GM04503 (cell line): ENCODE measurements at regions not wholly inside any gene's neighbourhood (a gene's known extent, or its start where the extent isn't known, plus 50 kb on each side); places are given as distances from the start of the nearest gene placed in this dataset.
"Not testable (repeated sequence)": the region's sequence is repeated elsewhere in the genome, so short reads cannot be mapped to it uniquely, and the experiment has no call there.

Experiments used
- DNase-seq: peaks from one replicate; pipeline ENCODE4 v3.0.0-alpha.2; 2012; ENCODE audit warnings: low read depth

GRCh38 chr4:111268769-111269414, 646.0 kb upstream of the PITX2 start:
- DNase-seq = peak; percentile 27

- no peak for DNase-seq
Observed at GRCh38 chr4:111269439-111269838, 646.6 kb upstream of the PITX2 start.

GRCh38 chr4:111274060-111274459, 651.2 kb upstream of the PITX2 start:
- no peak for DNase-seq

- no peak for DNase-seq
Observed at GRCh38 chr4:111274486-111274885, 651.6 kb upstream of the PITX2 start.

- DNase-seq = no peak
Observed at GRCh38 chr4:111281219-111281618, 658.3 kb upstream of the PITX2 start.

- no peak for DNase-seq
Observed at GRCh38 chr4:111282035-111282434, 659.2 kb upstream of the PITX2 start.

- no peak for DNase-seq
Observed at GRCh38 chr4:111283066-111283677, 660.3 kb upstream of the PITX2 start.

GRCh38 chr4:111296466-111296865, 673.6 kb upstream of the PITX2 start:
- DNase-seq = no peak

GRCh38 chr4:111303806-111304205, 680.9 kb upstream of the PITX2 start:
- DNase-seq = no peak

- DNase-seq = peak; percentile 68
Observed at GRCh38 chr4:111323496-111323895, 700.6 kb upstream of the PITX2 start.

GRCh38 chr4:111323916-111324315, 701.0 kb upstream of the PITX2 start:
- peak; percentile 14 for DNase-seq

GRCh38 chr4:111326450-111326849, 703.6 kb upstream of the PITX2 start:
- no peak for DNase-seq

- no peak for DNase-seq
Observed at GRCh38 chr4:111330786-111331185, 707.9 kb upstream of the PITX2 start.

GRCh38 chr4:111334361-111334760, 711.5 kb upstream of the PITX2 start:
- DNase-seq = no peak

GRCh38 chr4:111337186-111337876, 714.5 kb upstream of the PITX2 start:
- not testable (repeated sequence) for DNase-seq

- no peak for DNase-seq
Observed at GRCh38 chr4:111359602-111360001, 736.7 kb upstream of the PITX2 start.

GRCh38 chr4:111360906-111361305, 738.0 kb upstream of the PITX2 start:
- no peak for DNase-seq

- peak; percentile 98 for DNase-seq
Observed at GRCh38 chr4:111362941-111363361, 740.1 kb upstream of the PITX2 start.

GRCh38 chr4:111377880-111378279, 755.0 kb upstream of the PITX2 start:
- not testable (repeated sequence) for DNase-seq

GRCh38 chr4:111388561-111388960, 756.7 kb upstream of the FAM241A start:
- DNase-seq = no peak

- DNase-seq = no peak
Observed at GRCh38 chr4:111391829-111392228, 753.4 kb upstream of the FAM241A start.

GRCh38 chr4:111393781-111394180, 751.5 kb upstream of the FAM241A start:
- no peak for DNase-seq

- DNase-seq = peak; percentile 17
Observed at GRCh38 chr4:111398906-111399330, 746.3 kb upstream of the FAM241A start.
